IPS-NIHi7 (cell line): ENCODE measurements at regions not wholly inside any gene's neighbourhood (a gene's known extent, or its start where the extent isn't known, plus 50 kb on each side); places are given as distances from the start of the nearest gene placed in this dataset.
A peak's percentile ranks its signal among the peaks of the same experiment; 100 is the strongest.
"Not testable (repeated sequence)": the region's sequence is repeated elsewhere in the genome, so short reads cannot be mapped to it uniquely, and the experiment has no call there.

Experiments used
- DNase-seq: peaks from one replicate; pipeline ENCODE4 v3.0.0; 2012; ENCODE audit warnings: mixed read lengths; ENCODE audit errors: extremely low spot score

DNA sequence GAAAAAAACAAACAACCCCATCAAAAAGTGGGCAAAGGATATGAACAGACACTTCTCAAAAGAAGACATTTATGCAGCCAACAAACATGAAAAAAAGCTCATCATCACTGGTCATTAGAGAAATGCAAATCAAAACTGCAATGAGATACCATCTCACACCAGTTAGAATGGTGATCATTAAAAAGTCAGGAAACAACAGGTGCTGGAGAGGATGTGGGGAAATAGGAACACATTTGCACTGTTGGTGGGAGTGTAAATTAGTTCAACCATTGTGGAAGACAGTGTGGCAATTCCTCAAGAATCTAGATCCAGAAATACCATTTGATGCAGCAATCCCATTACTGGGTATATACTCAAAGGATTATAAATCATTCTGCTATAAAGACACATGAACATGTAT, 85.5 kb upstream of the WSB1 start:
- not testable (repeated sequence) for DNase-seq

DNA sequence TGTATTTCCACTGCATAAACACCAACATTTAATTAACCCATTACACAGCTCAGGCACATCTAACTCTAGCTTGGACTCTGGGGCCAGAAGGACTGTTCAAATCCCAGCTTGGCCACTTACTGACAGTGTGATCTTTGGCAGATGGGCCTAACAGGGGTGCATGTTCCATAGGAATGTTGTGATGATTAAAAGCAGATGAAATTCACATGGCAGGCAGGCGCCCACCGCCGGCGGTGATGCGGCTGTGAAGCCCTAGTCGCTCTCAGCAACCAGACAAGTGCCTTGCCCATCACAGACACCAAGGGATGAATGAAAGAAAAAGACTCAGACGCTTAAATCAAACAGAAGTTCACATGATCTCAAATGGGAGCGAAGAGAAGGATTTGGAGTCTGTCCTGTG, 84.6 kb upstream of the WSB1 start:
- DNase-seq: no peak

- not testable (repeated sequence) for DNase-seq
These were observed 83.1 kb upstream of the WSB1 start for GRCh38 chr17:27210809-27211208.

GRCh38 chr17:27216836-27217235, 77.1 kb upstream of the WSB1 start:
- DNase-seq: no peak

DNA sequence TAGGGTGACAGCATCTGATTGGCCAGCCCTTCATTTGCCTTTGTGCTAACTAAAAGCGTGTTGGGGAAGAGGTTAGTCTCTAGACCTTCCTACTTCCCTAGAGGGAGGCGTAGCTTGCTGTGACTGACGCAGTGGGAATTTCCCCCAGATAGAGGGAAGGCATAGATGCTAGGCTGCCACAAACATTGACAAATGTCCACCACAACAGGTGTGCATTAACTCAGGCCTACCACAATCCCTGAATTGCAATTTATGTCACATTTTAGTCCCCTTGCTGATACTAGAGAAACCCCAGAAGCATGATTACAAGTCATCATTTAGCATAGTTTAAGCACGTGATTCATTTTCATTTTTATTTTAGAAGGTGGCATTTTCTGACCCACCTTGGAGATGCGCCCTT, 76.3 kb upstream of the WSB1 start:
- DNase-seq: no peak

GRCh38 chr17:27218041-27218440, 75.9 kb upstream of the WSB1 start:
- DNase-seq: no peak

DNA sequence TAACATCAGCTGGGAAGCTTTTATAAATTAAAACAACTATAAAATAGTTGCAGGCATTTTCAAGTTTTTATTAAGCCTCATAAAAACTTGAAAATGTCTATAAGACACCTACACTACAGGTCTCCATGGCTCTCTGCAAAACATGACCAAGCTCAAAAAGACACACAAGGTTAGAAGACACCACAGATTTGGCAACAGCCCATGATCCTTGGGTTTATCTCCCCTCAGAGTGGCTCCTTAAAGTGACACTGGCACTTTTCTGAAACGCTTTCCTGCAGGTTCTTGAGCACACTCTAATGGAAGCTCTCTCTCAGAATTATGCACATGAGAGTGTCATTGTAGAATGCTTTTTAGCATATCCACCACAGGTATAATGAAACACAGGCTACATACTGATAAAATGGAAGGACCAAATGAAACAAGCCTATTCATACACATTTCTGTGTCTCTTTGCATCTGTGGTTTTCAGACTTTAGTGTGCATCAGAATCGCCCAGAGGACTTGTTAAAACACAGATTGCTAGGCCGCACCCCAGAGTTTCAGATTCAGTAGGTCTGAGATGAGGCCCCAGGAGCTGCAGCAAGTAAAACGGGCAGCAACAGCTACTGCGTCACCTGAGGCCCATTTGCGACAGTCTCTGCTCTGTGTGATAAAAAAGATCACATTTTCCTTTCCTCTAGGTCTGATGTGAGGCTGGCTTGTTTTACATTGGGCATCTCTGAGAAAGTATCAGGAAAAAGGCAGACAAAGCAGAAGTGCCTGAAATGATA, 75.0 kb upstream of the WSB1 start:
- DNase-seq: no peak

GRCh38 chr17:27222515-27222914, 71.4 kb upstream of the WSB1 start:
- no peak for DNase-seq

GRCh38 chr17:27224526-27225315, 69.2 kb upstream of the WSB1 start:
- DNase-seq: no peak

DNA sequence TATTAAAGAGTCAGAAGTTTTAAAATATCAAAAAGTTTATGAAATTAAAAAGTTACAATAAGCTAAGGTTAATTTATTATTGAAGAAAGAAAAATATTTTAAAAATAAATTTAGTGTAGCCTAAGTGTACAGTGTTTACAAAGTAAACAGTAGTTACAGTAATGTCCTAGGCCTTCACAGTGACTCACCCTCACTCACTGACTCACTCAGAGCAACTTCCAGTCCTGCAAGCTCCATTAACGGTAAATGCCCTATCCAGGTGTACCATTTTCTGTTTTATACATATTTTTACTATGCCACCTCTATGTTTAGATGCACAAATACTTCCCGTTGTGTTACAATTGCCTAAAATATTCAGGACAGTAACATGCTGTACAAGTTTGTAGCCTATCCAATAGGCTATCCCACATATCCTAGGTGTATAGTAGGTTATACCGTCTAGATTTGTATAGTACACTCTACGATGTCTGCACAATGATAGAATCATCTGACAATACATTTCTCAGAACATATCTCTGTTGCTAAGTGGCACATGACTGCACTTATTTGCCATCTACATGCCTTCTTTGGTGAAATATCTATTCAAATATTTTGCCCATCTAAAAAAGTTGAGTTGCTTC, 67.2 kb upstream of the WSB1 start:
- no peak for DNase-seq

DNA sequence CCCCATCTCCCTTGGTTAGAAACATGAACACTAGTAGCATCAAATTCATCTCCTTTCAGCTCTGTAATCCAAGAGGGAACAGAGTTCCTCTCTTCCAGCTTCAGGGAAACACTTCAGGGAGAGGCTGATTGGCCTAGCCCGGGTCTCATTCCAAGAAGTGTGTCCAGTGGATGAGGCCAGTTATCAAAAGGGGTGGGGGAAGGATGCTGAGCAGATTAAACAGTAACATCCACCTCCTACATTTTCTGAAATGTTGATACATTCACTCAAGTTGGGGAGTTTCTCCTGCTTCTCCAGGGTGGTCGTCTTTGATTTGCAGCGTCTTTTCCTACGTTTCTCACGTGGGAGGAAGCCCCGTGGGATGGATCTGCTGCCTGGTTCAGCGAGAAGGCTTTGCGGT, 62.9 kb upstream of the WSB1 start:
- DNase-seq: no peak

- DNase-seq: no peak
These were observed 61.6 kb upstream of the WSB1 start for GRCh38 chr17:27232328-27232727.

DNA sequence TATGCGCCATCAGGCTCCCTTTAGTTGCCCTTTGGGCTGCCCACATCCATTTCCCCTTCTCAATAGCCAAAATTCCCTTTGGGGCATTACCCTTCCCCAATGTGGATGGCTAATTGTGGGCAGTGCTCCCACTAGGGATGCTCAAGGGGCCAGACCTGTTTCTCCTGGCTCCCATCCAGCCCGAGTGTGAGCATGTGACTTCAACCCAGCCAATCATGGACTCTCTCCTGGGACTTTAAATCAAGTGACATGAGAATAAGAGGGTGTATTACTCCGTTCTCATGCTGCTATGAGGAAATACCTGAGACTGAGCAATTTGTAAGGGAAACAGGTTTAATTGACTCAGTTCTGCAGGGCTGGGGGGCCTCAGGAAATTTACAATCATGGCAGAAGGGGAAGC, 60.9 kb upstream of the WSB1 start:
- DNase-seq: no peak

DNA sequence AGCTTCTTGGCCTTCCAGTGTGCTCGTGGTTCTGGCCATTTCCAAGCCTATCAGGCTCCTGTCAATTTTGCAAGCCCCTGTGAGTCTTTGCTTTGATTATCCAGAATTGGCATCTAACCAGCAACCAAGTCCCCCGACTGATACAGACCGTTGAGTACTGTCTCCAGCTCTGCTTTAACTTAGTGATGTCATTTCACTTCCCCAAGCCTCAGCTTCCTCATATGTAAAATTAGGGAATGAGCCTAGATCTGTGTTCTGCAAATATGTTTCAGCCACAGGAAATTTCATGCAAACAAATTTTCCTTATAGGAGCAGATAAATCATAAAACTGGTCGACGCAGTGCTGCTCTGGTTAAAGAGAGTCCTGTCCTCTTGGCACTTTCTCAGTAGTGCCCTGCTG, 60.1 kb upstream of the WSB1 start:
- DNase-seq: no peak

GRCh38 chr17:27236717-27237315, 57.1 kb upstream of the WSB1 start:
- peak; percentile 60 for DNase-seq

- no peak for DNase-seq
These were observed 56.0 kb upstream of the WSB1 start for GRCh38 chr17:27237890-27238289.

GRCh38 chr17:27239046-27239445, 54.9 kb upstream of the WSB1 start:
- DNase-seq: no peak

GRCh38 chr17:27239584-27239983, 54.3 kb upstream of the WSB1 start:
- DNase-seq: no peak

DNA sequence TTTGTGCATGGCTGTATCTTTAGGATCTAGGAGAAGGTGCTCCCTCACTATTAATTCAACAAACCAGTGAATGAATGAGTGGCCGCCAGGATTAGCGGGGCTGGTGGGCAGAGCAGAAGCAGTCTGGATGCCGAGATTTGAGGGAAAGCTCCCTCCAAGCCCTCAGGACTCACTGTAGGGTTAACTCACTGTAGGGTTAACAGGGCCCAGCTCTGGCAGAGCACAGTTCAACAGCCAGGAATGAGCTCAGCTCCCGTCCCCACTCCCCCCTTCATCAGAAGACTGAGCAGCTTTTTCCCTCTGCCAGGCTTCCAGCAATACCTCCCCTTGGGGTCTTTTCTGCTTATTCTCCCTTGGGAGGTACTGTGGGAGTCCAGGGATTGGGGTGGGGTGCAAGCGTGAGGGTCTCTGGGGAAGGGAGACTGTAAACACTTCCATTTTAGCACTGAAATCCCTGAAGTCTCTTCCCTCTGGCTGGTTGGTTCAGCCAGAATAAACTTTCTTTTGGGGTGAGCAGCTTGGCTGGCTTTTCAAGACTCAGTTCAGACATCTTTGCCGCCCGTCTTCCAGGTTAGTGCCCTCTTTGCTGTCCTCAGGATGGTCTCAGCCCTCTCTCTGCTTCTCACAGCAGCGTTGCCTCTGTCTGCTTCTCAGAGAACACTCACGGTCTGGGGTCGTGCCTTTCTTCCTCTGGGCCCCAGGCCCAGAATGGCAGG, 53.7 kb upstream of the WSB1 start:
- no peak for DNase-seq

- DNase-seq: no peak
These were observed 53.1 kb upstream of the WSB1 start for GRCh38 chr17:27240802-27241155.

DNA sequence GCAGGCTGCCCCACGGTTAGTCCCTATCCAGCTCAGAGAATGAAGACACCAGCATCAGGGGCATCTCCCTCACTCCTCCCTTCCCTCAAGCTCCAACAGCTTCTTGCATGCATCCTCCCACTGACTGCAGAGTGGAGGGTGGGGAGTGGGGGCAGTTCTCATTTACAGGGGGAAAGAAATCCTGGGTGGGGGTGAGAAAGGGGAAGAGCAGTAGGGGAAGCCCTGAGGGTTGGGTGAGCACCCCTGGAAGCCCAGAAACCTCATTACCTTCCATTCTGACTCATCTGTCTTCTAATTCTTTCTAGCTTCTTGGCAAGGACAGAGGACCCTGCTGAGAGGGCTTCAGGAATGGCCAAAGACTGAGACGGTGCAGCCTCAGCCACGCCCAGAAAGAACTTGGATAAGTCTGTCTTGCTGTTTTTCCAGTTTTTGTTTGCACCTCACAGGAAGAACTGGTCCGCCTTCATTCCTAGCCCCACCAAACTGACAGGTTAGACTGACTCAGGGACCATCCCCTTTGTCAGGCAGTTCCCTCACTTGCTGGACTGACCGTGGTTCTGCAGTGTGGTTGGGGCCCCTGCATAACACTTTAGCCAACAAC, 52.5 kb upstream of the WSB1 start:
- no peak for DNase-seq
